ENCODE measurements at regions not wholly inside any gene's neighbourhood (a gene's known extent, or its start where the extent isn't known, plus 50 kb on each side); places are given as distances from the start of the nearest gene placed in this dataset.
A peak's percentile ranks its signal among the peaks of the same experiment; 100 is the strongest.
"Not testable (repeated sequence)": the region's sequence is repeated elsewhere in the genome, so short reads cannot be mapped to it uniquely, and the experiment has no call there.

- H4K20me1 ChIP-seq (ENCODE audit: insufficient read depth); H3K9me2 ChIP-seq (ENCODE audit: insufficient read depth); H3K9ac ChIP-seq; H3K9me3 ChIP-seq (ENCODE audit: low read depth); DNase-seq; H3K4me3 ChIP-seq; H3K36me3 ChIP-seq (ENCODE audit: low read depth); in situ Hi-C loops (cut with MboI); H3K27ac ChIP-seq; H3K4me2 ChIP-seq (ENCODE audit: unreplicated experiment); H2AFZ ChIP-seq; H3F3A ChIP-seq (ENCODE audit: insufficient read depth); H3K4me1 ChIP-seq (ENCODE audit: insufficient read depth); H3K27me3 ChIP-seq (replicated peaks; ENCODE audit: insufficient read depth): not testable (repeated sequence)
- WGBS, 2 experiments (ENCODE audit: low coverage in 1 of 2, low lambda C conversion rate in 2 of 2, missing lambda C conversion rate in 2 of 2): 86 to 88% methylated on average over 10 of the region's 10 CpGs
- H3K79me2 ChIP-seq (ENCODE audit: insufficient read depth): peaks cover 33% of the 10 kb centered on the region
These were observed 122.5 kb upstream of the FBXO28 start for GRCh38 chr1:223991297-223991857.

DNA sequence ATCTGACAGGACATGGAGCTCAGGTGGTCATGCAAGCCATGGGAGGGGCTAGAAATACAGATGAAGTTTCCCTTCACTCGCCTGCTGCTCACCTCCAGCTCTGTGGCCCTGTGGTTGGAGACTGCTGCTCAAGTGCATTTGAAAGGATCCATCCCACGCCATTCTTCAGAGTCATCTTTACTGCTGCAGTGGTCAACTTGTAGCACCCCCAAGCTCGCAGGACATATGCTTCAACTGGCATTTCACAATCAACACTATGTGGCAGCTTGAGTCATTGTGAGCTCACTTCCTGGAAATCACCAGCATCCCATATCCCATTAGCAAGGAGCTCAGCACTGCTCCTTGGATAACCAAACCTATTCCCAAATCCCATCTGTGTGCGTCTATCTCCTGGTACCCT, 116.2 kb upstream of the TP53BP2 start:
- 7 to 15% methylated on average over 4 of the region's 4 CpGs for WGBS, 2 experiments (ENCODE audit: low coverage in 1 of 2, low lambda C conversion rate in 2 of 2, missing lambda C conversion rate in 2 of 2)
- H3K27me3 ChIP-seq (replicated peaks; ENCODE audit: insufficient read depth); H3K36me3 ChIP-seq (ENCODE audit: low read depth); H3K9me3 ChIP-seq (ENCODE audit: low read depth); H3F3A ChIP-seq (ENCODE audit: insufficient read depth); H2AFZ ChIP-seq; H3K9me2 ChIP-seq (ENCODE audit: insufficient read depth); H3K4me3 ChIP-seq; H3K4me2 ChIP-seq (ENCODE audit: unreplicated experiment); H4K20me1 ChIP-seq (ENCODE audit: insufficient read depth); H3K79me2 ChIP-seq (ENCODE audit: insufficient read depth); H3K9ac ChIP-seq; in situ Hi-C loops (cut with MboI): not testable (repeated sequence)
- Histone ChIP-seq H3K4me1 (ENCODE audit: insufficient read depth) (peaks cover 16% of the 10 kb centered on the region), H3K27ac (peak overlapping the region; percentile 76)
- peak; percentile 69 for DNase-seq

- H4K20me1 ChIP-seq (ENCODE audit: insufficient read depth); H3K4me1 ChIP-seq (ENCODE audit: insufficient read depth); H3K4me2 ChIP-seq (ENCODE audit: unreplicated experiment); H3K9me3 ChIP-seq (ENCODE audit: low read depth); H3K79me2 ChIP-seq (ENCODE audit: insufficient read depth); H3F3A ChIP-seq (ENCODE audit: insufficient read depth); H3K27me3 ChIP-seq (replicated peaks; ENCODE audit: insufficient read depth); in situ Hi-C loops (cut with MboI); H3K36me3 ChIP-seq (ENCODE audit: low read depth); H2AFZ ChIP-seq; H3K9me2 ChIP-seq (ENCODE audit: insufficient read depth); H3K9ac ChIP-seq; H3K4me3 ChIP-seq: not testable (repeated sequence)
- DNase-seq: peak; percentile 4
- peak overlapping the region; percentile 24; the same call in 1 of the 2 replicates for H3K27ac ChIP-seq
- 31 to 38% methylated on average over 2 of the region's 2 CpGs for WGBS, 2 experiments (ENCODE audit: low coverage in 1 of 2, low lambda C conversion rate in 2 of 2, missing lambda C conversion rate in 2 of 2)
These were observed 107.1 kb upstream of the TP53BP2 start for GRCh38 chr1:223952801-223953200.

DNA sequence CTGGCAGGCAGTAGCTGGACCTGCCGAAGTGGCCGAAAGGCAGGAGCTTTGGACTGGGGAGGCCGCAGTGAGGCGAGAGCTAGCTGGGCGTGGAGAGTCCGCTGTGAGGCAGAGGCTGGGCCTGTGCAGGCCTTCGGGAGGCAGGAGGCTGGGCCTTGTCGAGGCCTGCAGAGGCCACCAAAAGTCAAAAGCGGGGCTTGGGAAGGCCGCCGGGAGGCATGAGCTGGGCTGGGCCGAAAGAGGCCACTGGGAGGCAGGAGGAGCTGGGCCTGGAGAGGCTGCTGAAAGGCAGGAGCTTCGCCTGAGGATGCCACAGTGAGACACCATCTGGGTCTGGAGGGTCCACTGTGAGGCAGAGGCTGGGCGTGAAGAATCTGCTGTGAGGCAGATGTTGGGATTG, 105.8 kb upstream of the TP53BP2 start:
- H3K4me1 ChIP-seq (ENCODE audit: insufficient read depth); H3K27ac ChIP-seq; H4K20me1 ChIP-seq (ENCODE audit: insufficient read depth); H3F3A ChIP-seq (ENCODE audit: insufficient read depth); H3K79me2 ChIP-seq (ENCODE audit: insufficient read depth); DNase-seq; H3K27me3 ChIP-seq (replicated peaks; ENCODE audit: insufficient read depth); H3K9me2 ChIP-seq (ENCODE audit: insufficient read depth); H3K36me3 ChIP-seq (ENCODE audit: low read depth); H3K4me3 ChIP-seq; H3K4me2 ChIP-seq (ENCODE audit: unreplicated experiment); H3K9ac ChIP-seq; H2AFZ ChIP-seq; H3K9me3 ChIP-seq (ENCODE audit: low read depth); in situ Hi-C loops (cut with MboI): not testable (repeated sequence)
- WGBS, 2 experiments (ENCODE audit: low coverage in 1 of 2, low lambda C conversion rate in 2 of 2, missing lambda C conversion rate in 2 of 2): 98 to 100% methylated on average over 9 to 14 of the region's 14 CpGs

- H3K27ac ChIP-seq; H3K27me3 ChIP-seq (replicated peaks; ENCODE audit: insufficient read depth); H3K9ac ChIP-seq; H3K4me3 ChIP-seq; H3K4me2 ChIP-seq (ENCODE audit: unreplicated experiment); H3K79me2 ChIP-seq (ENCODE audit: insufficient read depth); H3K4me1 ChIP-seq (ENCODE audit: insufficient read depth); H3K36me3 ChIP-seq (ENCODE audit: low read depth); DNase-seq; H3F3A ChIP-seq (ENCODE audit: insufficient read depth); H4K20me1 ChIP-seq (ENCODE audit: insufficient read depth); H2AFZ ChIP-seq; H3K9me2 ChIP-seq (ENCODE audit: insufficient read depth); H3K9me3 ChIP-seq (ENCODE audit: low read depth); in situ Hi-C loops (cut with MboI): not testable (repeated sequence)
- WGBS, 2 experiments (ENCODE audit: low coverage in 1 of 2, low lambda C conversion rate in 2 of 2, missing lambda C conversion rate in 2 of 2): 66 to 96% methylated on average over 4 to 5 of the region's 10 CpGs
These were observed 104.2 kb upstream of the TP53BP2 start for GRCh38 chr1:223949944-223950343.

DNA sequence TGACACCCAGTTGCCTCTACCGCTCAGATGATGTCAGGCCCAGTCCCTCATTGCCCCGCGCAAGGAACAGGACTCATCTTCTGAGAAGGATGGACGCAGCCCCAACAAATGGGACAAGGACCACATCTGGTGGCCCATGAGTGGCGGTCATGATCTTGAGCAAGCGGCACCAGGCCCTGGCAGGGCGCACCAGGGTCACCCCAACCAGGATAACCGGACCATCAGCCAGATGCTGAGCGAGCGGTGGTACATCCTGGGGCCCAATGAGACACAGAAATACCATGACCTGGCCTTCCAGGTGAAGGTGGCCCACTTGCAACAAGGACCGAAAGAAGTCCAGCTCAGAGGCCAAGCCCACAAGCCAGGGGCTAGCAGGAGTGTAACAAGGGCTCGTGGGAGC, 102.3 kb upstream of the TP53BP2 start:
- in situ Hi-C loops (cut with MboI); H3K4me1 ChIP-seq (ENCODE audit: insufficient read depth); H3K9me2 ChIP-seq (ENCODE audit: insufficient read depth); H3K36me3 ChIP-seq (ENCODE audit: low read depth); H3K9me3 ChIP-seq (ENCODE audit: low read depth); H3K4me2 ChIP-seq (ENCODE audit: unreplicated experiment); DNase-seq; H4K20me1 ChIP-seq (ENCODE audit: insufficient read depth); H3K9ac ChIP-seq; H3K27me3 ChIP-seq (replicated peaks; ENCODE audit: insufficient read depth); H2AFZ ChIP-seq; H3K79me2 ChIP-seq (ENCODE audit: insufficient read depth); H3K4me3 ChIP-seq; H3K27ac ChIP-seq; H3F3A ChIP-seq (ENCODE audit: insufficient read depth): not testable (repeated sequence)
- 95% methylated on average over 9 to 10 of the region's 12 CpGs for WGBS, 2 experiments (ENCODE audit: low coverage in 1 of 2, low lambda C conversion rate in 2 of 2, missing lambda C conversion rate in 2 of 2)

GRCh38 chr1:223936592-223936991, 90.8 kb upstream of the TP53BP2 start:
- H3K4me3 ChIP-seq; H3K4me1 ChIP-seq (ENCODE audit: insufficient read depth); H3K4me2 ChIP-seq (ENCODE audit: unreplicated experiment); H3K9me3 ChIP-seq (ENCODE audit: low read depth); H2AFZ ChIP-seq; H4K20me1 ChIP-seq (ENCODE audit: insufficient read depth); H3K9ac ChIP-seq; H3K9me2 ChIP-seq (ENCODE audit: insufficient read depth); H3F3A ChIP-seq (ENCODE audit: insufficient read depth); DNase-seq; H3K36me3 ChIP-seq (ENCODE audit: low read depth); H3K27ac ChIP-seq; H3K79me2 ChIP-seq (ENCODE audit: insufficient read depth); H3K27me3 ChIP-seq (replicated peaks; ENCODE audit: insufficient read depth); in situ Hi-C loops (cut with MboI): not testable (repeated sequence)
- 91 to 100% methylated on average over 2 of the region's 2 CpGs for WGBS, 2 experiments (ENCODE audit: low coverage in 1 of 2, low lambda C conversion rate in 2 of 2, missing lambda C conversion rate in 2 of 2)

- H3K9me3 ChIP-seq (ENCODE audit: low read depth); DNase-seq; H3K27me3 ChIP-seq (replicated peaks; ENCODE audit: insufficient read depth); H3F3A ChIP-seq (ENCODE audit: insufficient read depth); H3K4me3 ChIP-seq; H3K4me2 ChIP-seq (ENCODE audit: unreplicated experiment); H3K79me2 ChIP-seq (ENCODE audit: insufficient read depth); H3K27ac ChIP-seq; in situ Hi-C loops (cut with MboI); H4K20me1 ChIP-seq (ENCODE audit: insufficient read depth); H3K36me3 ChIP-seq (ENCODE audit: low read depth); H2AFZ ChIP-seq; H3K9me2 ChIP-seq (ENCODE audit: insufficient read depth); H3K9ac ChIP-seq; H3K4me1 ChIP-seq (ENCODE audit: insufficient read depth): not testable (repeated sequence)
- WGBS, 2 experiments (ENCODE audit: low coverage in 1 of 2, low lambda C conversion rate in 2 of 2, missing lambda C conversion rate in 2 of 2): 95 to 100% methylated on average over 1 of the region's 1 CpG
These were observed 85.7 kb upstream of the TP53BP2 start for GRCh38 chr1:223931476-223931875.
